ENCODE measurements at regions not wholly inside any gene's neighbourhood (a gene's known extent, or its start where the extent isn't known, plus 50 kb on each side); places are given as distances from the start of the nearest gene placed in this dataset.

DNA sequence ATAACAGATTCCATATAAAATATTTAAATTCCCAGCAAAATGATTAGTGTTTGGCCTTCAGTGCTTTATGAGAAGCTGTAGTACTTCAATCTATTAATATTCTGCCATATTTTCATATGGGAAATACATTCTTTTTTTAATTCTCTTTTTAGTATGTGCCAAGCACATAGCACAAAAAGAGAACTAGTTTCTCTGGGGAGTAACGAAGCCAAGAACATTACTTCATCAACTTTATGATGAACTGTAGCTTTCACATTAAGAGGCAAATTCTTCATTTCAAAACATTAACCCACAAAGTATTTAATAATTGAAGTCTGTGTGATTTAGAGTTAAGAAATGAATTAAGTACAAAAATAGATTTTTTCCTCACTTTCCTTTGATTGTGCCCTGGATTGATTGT, 281.0 kb upstream of the EYS start (continued):
- TF ChIP-seq E2F8 (IDR thresholded peaks at IDR 0.05; ENCODE audit: low read depth, partially characterized antibody) (no peak), CHD4 (IDR thresholded peaks at IDR 0.05) (no peak), MEF2B (IDR thresholded peaks at IDR 0.05; ENCODE audit: partially characterized antibody, poor library complexity, severe bottlenecking) (no peak)

DNA sequence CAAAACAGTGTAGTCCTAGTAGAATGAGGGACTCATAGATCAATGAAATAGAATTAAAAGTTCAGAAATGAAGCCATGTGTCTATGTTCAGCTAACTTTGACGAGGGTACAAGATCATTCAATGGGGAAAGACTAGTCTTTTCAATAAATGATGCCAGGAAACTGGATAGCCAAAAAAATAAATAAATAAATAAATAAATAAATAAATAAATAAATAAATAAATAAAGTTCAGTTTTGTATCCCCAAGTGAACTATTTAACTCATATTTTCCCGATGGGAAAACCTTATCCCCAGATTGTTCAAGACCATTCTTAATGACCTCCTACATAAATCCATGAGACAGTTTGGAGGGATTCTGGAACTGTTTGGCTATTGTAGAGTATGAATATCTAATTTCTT, 277.1 kb upstream of the EYS start:
- ChIA-PET CTCF (no interaction called here), RAD21 (ENCODE audit: unreplicated experiment) (no interaction called here), POLR2A (no interaction called here), SMC1A (ENCODE audit: uncharacterized antibody, unreplicated experiment) (no interaction called here)
- Histone ChIP-seq H3K4me2 (ENCODE audit: control insufficient read depth, insufficient read depth) (no peak overlapping the region), H3K27me3 (replicated peaks in 1 of 2; ENCODE audit: control insufficient read depth in 2 of 2, insufficient read depth in 2 of 2, low read length in 1 of 2) (no peaks in the 10 kb centered on the region), H3K36me3 (ENCODE audit: control insufficient read depth in 2 of 2, insufficient read depth in 2 of 2, low read length in 1 of 2) (no peaks in the 10 kb centered on the region), H4K20me1 (ENCODE audit: control insufficient read depth, insufficient read depth) (no peaks in the 10 kb centered on the region), H3K9me3 (replicated peaks; ENCODE audit: control insufficient read depth, insufficient read depth, low read length) (no peaks in the 10 kb centered on the region), H3K4me3 (no peak overlapping the region), H2AFZ (ENCODE audit: control insufficient read depth, low read depth, low read length) (no peak overlapping the region), H3K4me1 (ENCODE audit: control insufficient read depth, insufficient read depth, low read length) (no peaks in the 10 kb centered on the region), H3K79me2 (ENCODE audit: control insufficient read depth, insufficient read depth, low read length) (no peaks in the 10 kb centered on the region), H3K9ac (ENCODE audit: control insufficient read depth, insufficient read depth, low read length) (no peak overlapping the region), H3K27ac (ENCODE audit: control insufficient read depth, insufficient read depth) (no peak overlapping the region)
- TF ChIP-seq ZZZ3 (IDR thresholded peaks at IDR 0.05; ENCODE audit: control insufficient read depth, insufficient read length, low read depth) = no peak
- no peak for TF ChIP-seq MEF2B (IDR thresholded peaks at IDR 0.05; ENCODE audit: partially characterized antibody, poor library complexity, severe bottlenecking)
- TF ChIP-seq, protein P1, sequence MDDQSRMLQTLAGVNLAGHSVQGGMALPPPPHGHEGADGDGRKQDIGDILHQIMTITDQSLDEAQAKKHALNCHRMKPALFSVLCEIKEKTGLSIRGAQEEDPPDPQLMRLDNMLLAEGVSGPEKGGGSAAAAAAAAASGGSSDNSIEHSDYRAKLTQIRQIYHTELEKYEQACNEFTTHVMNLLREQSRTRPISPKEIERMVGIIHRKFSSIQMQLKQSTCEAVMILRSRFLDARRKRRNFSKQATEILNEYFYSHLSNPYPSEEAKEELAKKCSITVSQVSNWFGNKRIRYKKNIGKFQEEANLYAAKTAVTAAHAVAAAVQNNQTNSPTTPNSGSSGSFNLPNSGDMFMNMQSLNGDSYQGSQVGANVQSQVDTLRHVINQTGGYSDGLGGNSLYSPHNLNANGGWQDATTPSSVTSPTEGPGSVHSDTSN (IDR thresholded peaks at IDR 0.05; ENCODE audit: insufficient replicate concordance, low read depth, low read length) = no peak
- TF ChIP-seq NR2F1 (conservative IDR thresholded peaks at IDR 0.05) = no peak
- TF ChIP-seq, protein P2, sequence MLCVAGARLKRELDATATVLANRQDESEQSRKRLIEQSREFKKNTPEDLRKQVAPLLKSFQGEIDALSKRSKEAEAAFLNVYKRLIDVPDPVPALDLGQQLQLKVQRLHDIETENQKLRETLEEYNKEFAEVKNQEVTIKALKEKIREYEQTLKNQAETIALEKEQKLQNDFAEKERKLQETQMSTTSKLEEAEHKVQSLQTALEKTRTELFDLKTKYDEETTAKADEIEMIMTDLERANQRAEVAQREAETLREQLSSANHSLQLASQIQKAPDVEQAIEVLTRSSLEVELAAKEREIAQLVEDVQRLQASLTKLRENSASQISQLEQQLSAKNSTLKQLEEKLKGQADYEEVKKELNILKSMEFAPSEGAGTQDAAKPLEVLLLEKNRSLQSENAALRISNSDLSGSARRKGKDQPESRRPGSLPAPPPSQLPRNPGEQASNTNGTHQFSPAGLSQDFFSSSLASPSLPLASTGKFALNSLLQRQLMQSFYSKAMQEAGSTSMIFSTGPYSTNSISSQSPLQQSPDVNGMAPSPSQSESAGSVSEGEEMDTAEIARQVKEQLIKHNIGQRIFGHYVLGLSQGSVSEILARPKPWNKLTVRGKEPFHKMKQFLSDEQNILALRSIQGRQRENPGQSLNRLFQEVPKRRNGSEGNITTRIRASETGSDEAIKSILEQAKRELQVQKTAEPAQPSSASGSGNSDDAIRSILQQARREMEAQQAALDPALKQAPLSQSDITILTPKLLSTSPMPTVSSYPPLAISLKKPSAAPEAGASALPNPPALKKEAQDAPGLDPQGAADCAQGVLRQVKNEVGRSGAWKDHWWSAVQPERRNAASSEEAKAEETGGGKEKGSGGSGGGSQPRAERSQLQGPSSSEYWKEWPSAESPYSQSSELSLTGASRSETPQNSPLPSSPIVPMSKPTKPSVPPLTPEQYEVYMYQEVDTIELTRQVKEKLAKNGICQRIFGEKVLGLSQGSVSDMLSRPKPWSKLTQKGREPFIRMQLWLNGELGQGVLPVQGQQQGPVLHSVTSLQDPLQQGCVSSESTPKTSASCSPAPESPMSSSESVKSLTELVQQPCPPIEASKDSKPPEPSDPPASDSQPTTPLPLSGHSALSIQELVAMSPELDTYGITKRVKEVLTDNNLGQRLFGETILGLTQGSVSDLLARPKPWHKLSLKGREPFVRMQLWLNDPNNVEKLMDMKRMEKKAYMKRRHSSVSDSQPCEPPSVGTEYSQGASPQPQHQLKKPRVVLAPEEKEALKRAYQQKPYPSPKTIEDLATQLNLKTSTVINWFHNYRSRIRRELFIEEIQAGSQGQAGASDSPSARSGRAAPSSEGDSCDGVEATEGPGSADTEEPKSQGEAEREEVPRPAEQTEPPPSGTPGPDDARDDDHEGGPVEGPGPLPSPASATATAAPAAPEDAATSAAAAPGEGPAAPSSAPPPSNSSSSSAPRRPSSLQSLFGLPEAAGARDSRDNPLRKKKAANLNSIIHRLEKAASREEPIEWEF (IDR thresholded peaks at IDR 0.05; ENCODE audit: insufficient replicate concordance, low read depth, low read length) = no peak
- TF ChIP-seq, protein P3, sequence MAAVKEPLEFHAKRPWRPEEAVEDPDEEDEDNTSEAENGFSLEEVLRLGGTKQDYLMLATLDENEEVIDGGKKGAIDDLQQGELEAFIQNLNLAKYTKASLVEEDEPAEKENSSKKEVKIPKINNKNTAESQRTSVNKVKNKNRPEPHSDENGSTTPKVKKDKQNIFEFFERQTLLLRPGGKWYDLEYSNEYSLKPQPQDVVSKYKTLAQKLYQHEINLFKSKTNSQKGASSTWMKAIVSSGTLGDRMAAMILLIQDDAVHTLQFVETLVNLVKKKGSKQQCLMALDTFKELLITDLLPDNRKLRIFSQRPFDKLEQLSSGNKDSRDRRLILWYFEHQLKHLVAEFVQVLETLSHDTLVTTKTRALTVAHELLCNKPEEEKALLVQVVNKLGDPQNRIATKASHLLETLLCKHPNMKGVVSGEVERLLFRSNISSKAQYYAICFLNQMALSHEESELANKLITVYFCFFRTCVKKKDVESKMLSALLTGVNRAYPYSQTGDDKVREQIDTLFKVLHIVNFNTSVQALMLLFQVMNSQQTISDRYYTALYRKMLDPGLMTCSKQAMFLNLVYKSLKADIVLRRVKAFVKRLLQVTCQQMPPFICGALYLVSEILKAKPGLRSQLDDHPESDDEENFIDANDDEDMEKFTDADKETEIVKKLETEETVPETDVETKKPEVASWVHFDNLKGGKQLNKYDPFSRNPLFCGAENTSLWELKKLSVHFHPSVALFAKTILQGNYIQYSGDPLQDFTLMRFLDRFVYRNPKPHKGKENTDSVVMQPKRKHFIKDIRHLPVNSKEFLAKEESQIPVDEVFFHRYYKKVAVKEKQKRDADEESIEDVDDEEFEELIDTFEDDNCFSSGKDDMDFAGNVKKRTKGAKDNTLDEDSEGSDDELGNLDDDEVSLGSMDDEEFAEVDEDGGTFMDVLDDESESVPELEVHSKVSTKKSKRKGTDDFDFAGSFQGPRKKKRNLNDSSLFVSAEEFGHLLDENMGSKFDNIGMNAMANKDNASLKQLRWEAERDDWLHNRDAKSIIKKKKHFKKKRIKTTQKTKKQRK (IDR thresholded peaks at IDR 0.05; ENCODE audit: low read depth, low read length) = no peak
- no peak for TF ChIP-seq SPI1 (IDR thresholded peaks at IDR 0.05; ENCODE audit: borderline replicate concordance, insufficient read depth, low read depth, low read length)
- intact Hi-C loops (cut with micrococcal nuclease; ENCODE audit: unreplicated experiment) = no loop called here
- no peak for DNase-seq (ENCODE audit: low read depth, low spot score)
- 0% methylated on average over 2 of the region's 2 CpGs for WGBS (ENCODE audit: insufficient coverage, insufficient replicate concordance, low lambda C conversion rate, missing lambda C conversion rate)
- no TSS peak for BruUV-seq (replicated peaks)
- ATAC-seq = no peak
- FAIRE-seq = no peak
- in situ Hi-C loops (cut with MboI) = no loop called here
